Fibroblast of the aortic adventitia (primary cell): ENCODE measurements at regions not wholly inside any gene's neighbourhood (a gene's known extent, or its start where the extent isn't known, plus 50 kb on each side); places are given as distances from the start of the nearest gene placed in this dataset.

Source experiments
- DNase-seq: peaks from one replicate; pipeline ENCODE4 v3.0.0-alpha.2; 2010; ENCODE audit warnings: low read depth
- H3K4me3 ChIP-seq: 2 replicates; pipeline ENCODE4 v1.5.1; 2011; ENCODE audit warnings: low read depth, mild to moderate bottlenecking, control low read depth, low read length, moderate library complexity
- CTCF ChIP-seq: IDR thresholded peaks from 2 replicates; pipeline ENCODE4 v1.5.1; 2011; ENCODE audit warnings: mild to moderate bottlenecking, low read length, control low read depth, inconsistent platforms; ENCODE audit not compliant: insufficient read depth

DNA sequence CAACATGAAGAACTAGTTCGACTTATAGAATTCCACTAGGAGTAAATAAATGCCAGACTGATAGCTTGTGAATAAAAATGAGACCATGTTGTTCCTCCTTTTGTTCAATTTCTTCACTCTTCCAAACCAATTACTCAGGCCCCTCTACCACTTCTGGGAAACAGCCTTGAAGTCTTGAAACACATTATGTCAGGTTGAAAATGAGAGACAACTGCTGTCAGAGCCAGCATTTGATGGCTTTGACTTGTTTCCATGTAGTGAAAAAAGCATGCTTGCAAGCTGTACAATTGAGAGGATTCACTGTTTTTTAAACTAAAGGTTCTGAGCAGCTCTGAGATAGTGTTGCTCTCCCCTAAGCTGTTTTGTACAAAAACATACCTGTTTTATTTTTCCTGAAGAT is 337.1 kb upstream of the SGCD start:
- no peak for TF ChIP-seq CTCF
- DNase-seq = no peak
- H3K4me3 ChIP-seq = no peak overlapping the region

GRCh38 chr5:155996123-155996522 is 330.8 kb upstream of the SGCD start:
- H3K4me3 ChIP-seq = no peak overlapping the region
- no peak for DNase-seq
- no peak for TF ChIP-seq CTCF

- no peak for DNase-seq
- TF ChIP-seq CTCF = no peak
These were observed 328.7 kb upstream of the SGCD start for GRCh38 chr5:155998257-155998656.

DNA sequence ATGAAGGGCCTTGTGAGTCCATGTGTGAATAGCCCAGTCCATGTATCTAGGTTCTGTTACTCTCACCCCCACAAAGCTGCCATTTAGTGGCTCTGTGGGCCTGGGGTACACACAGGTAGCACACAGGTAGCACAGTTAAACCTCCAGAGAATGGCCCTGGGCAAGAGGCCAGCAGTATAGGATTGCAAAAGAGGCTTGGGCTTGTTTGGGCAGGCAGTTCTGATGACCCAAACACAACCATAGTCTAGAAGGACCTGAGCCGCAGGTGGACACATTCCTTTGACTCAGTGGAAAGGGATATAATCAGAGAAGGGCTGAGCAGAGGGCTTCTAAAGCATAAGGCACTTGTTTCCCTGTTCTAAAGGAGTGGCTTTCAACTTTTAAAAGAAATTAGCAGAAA is 326.8 kb upstream of the SGCD start:
- DNase-seq = no peak
- H3K4me3 ChIP-seq = no peak overlapping the region
- TF ChIP-seq CTCF = no peak

More at GRCh38 chr5:155998257-155998656, 328.7 kb upstream of the SGCD start:
- H3K4me3 ChIP-seq = no peak overlapping the region

GRCh38 chr5:156004754-156005153 is 322.2 kb upstream of the SGCD start:
- no peak for TF ChIP-seq CTCF
- DNase-seq = no peak

DNA sequence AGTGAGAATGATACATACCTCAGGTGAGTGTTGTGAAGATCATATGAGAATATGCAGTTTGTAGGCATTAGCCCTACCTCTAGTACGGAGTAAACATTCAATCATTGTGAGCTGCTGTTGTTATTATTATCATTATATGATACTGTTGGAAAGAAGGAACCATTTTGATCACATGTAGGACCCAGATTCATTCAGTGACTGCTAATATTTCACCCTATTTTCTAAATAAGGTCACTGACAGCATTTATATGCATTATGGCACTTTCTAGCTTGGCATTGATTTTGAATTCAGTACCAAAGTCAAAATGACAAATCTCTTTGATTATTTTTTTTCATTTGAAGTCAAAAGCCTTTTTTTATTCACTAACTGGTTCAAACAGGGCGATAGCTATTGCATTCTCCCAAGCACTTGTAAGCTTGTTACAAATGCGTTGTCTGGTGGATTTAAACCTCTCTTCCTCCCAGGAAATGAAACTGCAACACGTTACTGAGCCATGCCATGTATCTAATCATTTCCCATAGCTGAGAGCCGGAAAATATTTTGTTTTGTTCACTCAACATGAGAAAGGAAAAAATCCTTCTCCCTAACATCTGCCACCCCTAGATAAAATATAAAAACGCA is 320.8 kb upstream of the SGCD start:
- no peak for DNase-seq
- H3K4me3 ChIP-seq = no peak overlapping the region
- no peak for TF ChIP-seq CTCF

More at GRCh38 chr5:156004754-156005153, 322.2 kb upstream of the SGCD start:
- H3K4me3 ChIP-seq = no peak overlapping the region

- TF ChIP-seq CTCF = no peak
- no peak for DNase-seq
These were observed 318.1 kb upstream of the SGCD start for GRCh38 chr5:156008844-156009243.

More at GRCh38 chr5:156008844-156009243, 318.1 kb upstream of the SGCD start:
- H3K4me3 ChIP-seq = no peak overlapping the region
